Epithelial cell of esophagus (primary cell): ENCODE measurements at regions not wholly inside any gene's neighbourhood (a gene's known extent, or its start where the extent isn't known, plus 50 kb on each side); places are given as distances from the start of the nearest gene placed in this dataset.

Source experiments
- DNase-seq: peaks from one replicate; pipeline ENCODE4 v3.0.0; 2010; ENCODE audit warnings: low read depth
- H3K4me3 ChIP-seq: 2 replicates; pipeline ENCODE4 v1.5.1; 2011; ENCODE audit warnings: mild to moderate bottlenecking, low read length, control low read depth
- TF ChIP-seq, protein P1 (sequence below): IDR thresholded peaks from 2 replicates; pipeline ENCODE4 v1.5.1; 2011; ENCODE audit warnings: low read depth, mild to moderate bottlenecking, low read length, control low read depth, inconsistent platforms; ENCODE audit not compliant: insufficient read depth; ENCODE audit errors: missing control alignments

DNA sequence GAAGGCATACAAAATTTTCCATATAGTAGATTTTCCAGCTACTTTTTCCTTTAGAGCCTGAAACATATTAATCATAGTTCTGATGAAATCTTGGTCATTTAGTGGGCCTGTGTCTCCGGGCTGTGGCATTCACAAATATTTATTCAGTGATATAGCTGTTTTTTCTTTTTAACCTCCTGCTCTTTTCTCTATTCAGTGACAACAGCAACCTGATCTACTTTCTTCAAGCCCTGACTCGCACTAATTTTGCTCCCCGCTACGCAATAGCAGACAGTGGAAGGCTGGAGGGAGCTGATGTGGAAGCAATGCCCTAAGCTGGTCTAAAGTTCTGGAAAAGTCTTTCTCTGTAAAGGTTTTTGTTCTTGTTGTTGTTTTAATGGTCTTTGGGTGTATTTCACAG lies 289.7 kb downstream of the SLITRK6 start:
- TF ChIP-seq, protein P1, sequence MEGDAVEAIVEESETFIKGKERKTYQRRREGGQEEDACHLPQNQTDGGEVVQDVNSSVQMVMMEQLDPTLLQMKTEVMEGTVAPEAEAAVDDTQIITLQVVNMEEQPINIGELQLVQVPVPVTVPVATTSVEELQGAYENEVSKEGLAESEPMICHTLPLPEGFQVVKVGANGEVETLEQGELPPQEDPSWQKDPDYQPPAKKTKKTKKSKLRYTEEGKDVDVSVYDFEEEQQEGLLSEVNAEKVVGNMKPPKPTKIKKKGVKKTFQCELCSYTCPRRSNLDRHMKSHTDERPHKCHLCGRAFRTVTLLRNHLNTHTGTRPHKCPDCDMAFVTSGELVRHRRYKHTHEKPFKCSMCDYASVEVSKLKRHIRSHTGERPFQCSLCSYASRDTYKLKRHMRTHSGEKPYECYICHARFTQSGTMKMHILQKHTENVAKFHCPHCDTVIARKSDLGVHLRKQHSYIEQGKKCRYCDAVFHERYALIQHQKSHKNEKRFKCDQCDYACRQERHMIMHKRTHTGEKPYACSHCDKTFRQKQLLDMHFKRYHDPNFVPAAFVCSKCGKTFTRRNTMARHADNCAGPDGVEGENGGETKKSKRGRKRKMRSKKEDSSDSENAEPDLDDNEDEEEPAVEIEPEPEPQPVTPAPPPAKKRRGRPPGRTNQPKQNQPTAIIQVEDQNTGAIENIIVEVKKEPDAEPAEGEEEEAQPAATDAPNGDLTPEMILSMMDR, result no peak
- DNase-seq, result peak; percentile 89
- no peak overlapping the region for H3K4me3 ChIP-seq

DNA sequence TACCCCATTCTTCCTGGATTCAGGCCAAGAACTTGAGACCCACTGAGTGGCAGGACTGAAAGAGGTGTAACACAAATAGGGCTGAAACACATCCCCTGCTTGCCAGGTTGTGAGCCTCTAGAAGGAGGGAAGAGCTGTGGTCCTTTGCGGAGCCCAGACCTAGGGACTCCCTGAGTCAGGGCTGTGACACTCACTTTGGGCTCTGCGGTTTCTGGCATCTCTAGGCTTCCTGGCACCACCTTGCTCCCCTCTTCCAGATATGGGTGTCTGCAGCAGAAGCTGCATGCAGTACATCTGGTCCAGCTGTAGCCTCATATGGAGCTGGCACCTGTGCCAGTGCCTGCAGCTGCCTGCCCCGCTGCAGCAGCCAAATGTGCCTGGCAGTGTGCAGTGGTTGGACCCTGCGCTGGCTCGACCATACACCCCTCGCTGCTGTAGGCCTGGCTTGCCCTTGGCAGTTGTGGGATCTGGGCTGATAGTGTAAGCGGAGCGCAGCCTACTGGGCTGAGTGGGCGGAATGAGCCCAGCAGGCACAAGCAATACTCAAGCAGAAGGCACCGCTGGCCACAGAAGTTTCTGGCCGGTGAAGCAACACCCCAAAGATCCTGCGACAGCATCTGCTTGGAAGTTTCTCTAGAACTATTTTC lies 290.4 kb downstream of the SLITRK6 start:
- no peak overlapping the region for H3K4me3 ChIP-seq
- TF ChIP-seq, protein P1, result no peak
- peak; percentile 58 for DNase-seq

DNA sequence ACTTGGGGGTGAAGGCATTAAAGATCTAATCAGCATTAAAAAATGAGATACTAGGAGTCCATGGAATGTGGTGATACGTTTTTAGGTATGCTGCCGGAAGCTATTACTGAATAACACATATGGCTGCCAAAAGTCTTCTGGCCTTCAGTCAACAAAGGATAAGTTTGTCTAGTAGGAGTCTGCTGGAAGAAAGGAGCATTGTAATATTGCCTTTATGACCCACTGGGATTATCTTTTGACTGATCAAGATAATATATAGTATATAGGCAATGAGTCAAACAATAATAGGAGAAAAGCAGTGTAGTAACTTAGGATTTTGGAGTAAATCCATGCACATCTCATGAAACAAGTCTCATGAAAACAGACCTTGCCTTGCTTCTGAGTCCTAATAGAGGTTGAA lies 295.4 kb downstream of the SLITRK6 start:
- no peak overlapping the region for H3K4me3 ChIP-seq
- TF ChIP-seq, protein P1, result no peak
- DNase-seq, result peak; percentile 56

DNA sequence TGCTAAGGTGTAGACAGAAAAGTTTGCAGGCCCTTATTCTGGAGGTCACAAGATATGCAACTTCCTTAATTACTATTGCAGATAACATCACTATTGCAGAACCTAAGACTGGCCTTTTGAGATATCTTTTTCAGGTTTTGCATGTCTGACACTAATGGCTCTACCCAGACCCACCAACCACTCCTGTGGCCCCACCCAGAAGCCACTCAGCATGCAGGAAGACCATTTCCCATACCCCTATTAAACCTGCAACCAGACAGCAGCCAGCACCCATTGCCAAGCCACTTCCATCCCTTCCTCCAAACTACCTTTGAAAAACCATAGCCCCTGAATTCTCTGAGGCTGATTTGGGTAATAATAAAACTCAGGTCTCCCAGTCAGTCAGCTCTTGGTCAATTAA lies 297.6 kb downstream of the SLITRK6 start:
- H3K4me3 ChIP-seq, result no peak overlapping the region
- TF ChIP-seq, protein P1, result no peak
- no peak for DNase-seq

DNA sequence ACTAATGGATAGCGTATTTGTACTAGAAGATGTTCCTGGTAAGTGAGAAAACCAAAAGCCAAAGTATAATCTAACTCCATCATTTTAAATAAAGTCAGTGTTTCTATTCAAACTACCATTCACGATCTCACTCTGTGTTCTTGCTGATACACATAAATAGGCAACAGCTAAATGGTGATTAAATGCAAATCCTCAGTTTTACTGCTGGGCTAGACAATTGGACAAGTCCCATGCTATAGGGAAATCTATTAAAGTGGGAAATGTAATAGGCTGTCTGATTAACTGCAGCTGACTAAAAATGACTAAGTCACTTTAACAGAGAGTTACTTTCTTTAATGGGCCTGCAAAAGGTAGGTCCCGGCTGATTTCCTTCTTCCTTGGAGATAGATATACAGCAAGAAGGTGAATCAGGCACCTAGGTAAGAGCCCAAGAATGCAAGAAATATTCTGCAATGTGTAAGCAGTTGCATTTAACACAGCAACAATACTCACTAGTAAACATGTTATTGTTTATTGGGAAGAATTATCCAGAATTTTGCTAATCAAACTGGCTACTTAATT lies 298.4 kb downstream of the SLITRK6 start:
- H3K4me3 ChIP-seq, result no peak overlapping the region
- DNase-seq, result peak; percentile 83
- TF ChIP-seq, protein P1, result no peak

GRCh38 chr13:85498774-85499173 lies 300.4 kb downstream of the SLITRK6 start:
- H3K4me3 ChIP-seq, result no peak overlapping the region
- no peak for DNase-seq
- TF ChIP-seq, protein P1, result no peak

DNA sequence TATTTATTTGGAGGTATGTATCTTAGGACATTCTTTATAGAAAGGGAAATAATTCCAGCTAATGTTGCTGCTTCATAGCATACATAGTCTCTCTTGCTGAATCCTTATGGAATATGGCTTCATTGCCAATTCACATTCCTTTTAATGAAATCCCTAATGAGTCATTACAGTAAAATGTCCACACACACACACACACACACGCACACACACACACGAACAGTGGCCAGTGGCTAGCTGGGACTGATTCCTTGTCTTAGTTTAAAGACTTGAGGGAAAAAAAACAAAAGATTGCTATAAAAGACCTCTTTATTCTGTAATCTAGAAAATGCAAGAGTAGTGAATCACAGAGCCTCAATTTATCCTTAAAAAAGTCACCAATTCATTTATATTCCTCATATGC lies 301.6 kb downstream of the SLITRK6 start:
- TF ChIP-seq, protein P1, result no peak
- DNase-seq, result peak; percentile 85
- H3K4me3 ChIP-seq, result no peak overlapping the region
